ENCODE measurements at regions not wholly inside any gene's neighbourhood (a gene's known extent, or its start where the extent isn't known, plus 50 kb on each side); places are given as distances from the start of the nearest gene placed in this dataset.

GRCh38 chr10:131825150-131825848 is 75.5 kb upstream of the PPP2R2D start:
- Histone ChIP-seq H4K20me1 (ENCODE audit: insufficient read depth) (no peaks in the 10 kb centered on the region), H3K4me1 (ENCODE audit: low read depth, poor library complexity, severe bottlenecking) (no peaks in the 10 kb centered on the region), H3K36me3 (ENCODE audit: insufficient read depth) (no peaks in the 10 kb centered on the region), H3K27me3 (ENCODE audit: insufficient read depth, low read depth) (peaks cover 4% of the 10 kb centered on the region; the same call in 1 of the 2 replicates), H3K27ac (no peak overlapping the region), H3K79me2 (ENCODE audit: insufficient read depth, low read depth) (no peaks in the 10 kb centered on the region), H2AFZ (ENCODE audit: low read depth) (no peak overlapping the region), H3K4me3 (IDR thresholded peaks at IDR 0.05; ENCODE audit: insufficient read depth, low read depth, low read length) (no peak overlapping the region), H3K9ac (no peak overlapping the region), H3K4me2 (no peak overlapping the region)
- TF ChIP-seq CTCF (conservative IDR thresholded peaks at IDR 0.05; ENCODE audit: low read depth, low read length): no peak

GRCh38 chr10:131825960-131826650 is 74.7 kb upstream of the PPP2R2D start:
- no peaks in the 10 kb centered on the region for H3K36me3 ChIP-seq (ENCODE audit: insufficient read depth)
- no peaks in the 10 kb centered on the region for H3K79me2 ChIP-seq (ENCODE audit: insufficient read depth, low read depth)
- no peak overlapping the region for H3K4me3 ChIP-seq (IDR thresholded peaks at IDR 0.05; ENCODE audit: insufficient read depth, low read depth, low read length)
- no peaks in the 10 kb centered on the region for H3K4me1 ChIP-seq (ENCODE audit: low read depth, poor library complexity, severe bottlenecking)
- no peaks in the 10 kb centered on the region for H4K20me1 ChIP-seq (ENCODE audit: insufficient read depth)
- H3K9ac ChIP-seq: no peak overlapping the region
- no peak overlapping the region for H3K4me2 ChIP-seq
- no peak overlapping the region for H3K27ac ChIP-seq
- peaks cover 4% of the 10 kb centered on the region; the same call in 1 of the 2 replicates for H3K27me3 ChIP-seq (ENCODE audit: insufficient read depth, low read depth)
- TF ChIP-seq CTCF (conservative IDR thresholded peaks at IDR 0.05; ENCODE audit: low read depth, low read length): no peak
- H2AFZ ChIP-seq (ENCODE audit: low read depth): no peak overlapping the region

- no peaks in the 10 kb centered on the region for H3K79me2 ChIP-seq (ENCODE audit: insufficient read depth, low read depth)
- no peaks in the 10 kb centered on the region for H3K4me1 ChIP-seq (ENCODE audit: low read depth, poor library complexity, severe bottlenecking)
- H2AFZ ChIP-seq (ENCODE audit: low read depth): no peak overlapping the region
- H3K27me3 ChIP-seq (ENCODE audit: insufficient read depth, low read depth): peaks cover 4% of the 10 kb centered on the region; the same call in 1 of the 2 replicates
- no peak overlapping the region for H3K4me3 ChIP-seq (IDR thresholded peaks at IDR 0.05; ENCODE audit: insufficient read depth, low read depth, low read length)
- H3K27ac ChIP-seq: no peak overlapping the region
- no peak overlapping the region for H3K4me2 ChIP-seq
- no peak overlapping the region for H3K9ac ChIP-seq
- no peaks in the 10 kb centered on the region for H4K20me1 ChIP-seq (ENCODE audit: insufficient read depth)
- H3K36me3 ChIP-seq (ENCODE audit: insufficient read depth): no peaks in the 10 kb centered on the region
- TF ChIP-seq CTCF (conservative IDR thresholded peaks at IDR 0.05; ENCODE audit: low read depth, low read length): no peak
Observed at GRCh38 chr10:131829156-131829930, 71.5 kb upstream of the PPP2R2D start.

GRCh38 chr10:131830446-131831130 is 70.2 kb upstream of the PPP2R2D start:
- Histone ChIP-seq H3K4me3 (IDR thresholded peaks at IDR 0.05; ENCODE audit: insufficient read depth, low read depth, low read length) (no peak overlapping the region), H2AFZ (ENCODE audit: low read depth) (no peak overlapping the region), H3K4me2 (no peak overlapping the region), H3K27ac (no peak overlapping the region), H3K4me1 (ENCODE audit: low read depth, poor library complexity, severe bottlenecking) (no peaks in the 10 kb centered on the region), H3K9ac (no peak overlapping the region), H3K36me3 (ENCODE audit: insufficient read depth) (no peaks in the 10 kb centered on the region), H3K79me2 (ENCODE audit: insufficient read depth, low read depth) (no peaks in the 10 kb centered on the region), H3K27me3 (ENCODE audit: insufficient read depth, low read depth) (peaks cover 4% of the 10 kb centered on the region; the same call in 1 of the 2 replicates), H4K20me1 (ENCODE audit: insufficient read depth) (no peaks in the 10 kb centered on the region)
- TF ChIP-seq CTCF (conservative IDR thresholded peaks at IDR 0.05; ENCODE audit: low read depth, low read length): no peak
